Right kidney (tissue), 1 donor: ENCODE measurements at regions not wholly inside any gene's neighbourhood (a gene's known extent, or its start where the extent isn't known, plus 50 kb on each side); places are given as distances from the start of the nearest gene placed in this dataset.
"Not testable (repeated sequence)": the region's sequence is repeated elsewhere in the genome, so short reads cannot be mapped to it uniquely, and the experiment has no call there.

Source experiments
- DNase-seq: peaks from one replicate; pipeline ENCODE4 v3.0.0-alpha.2; 2016

DNA sequence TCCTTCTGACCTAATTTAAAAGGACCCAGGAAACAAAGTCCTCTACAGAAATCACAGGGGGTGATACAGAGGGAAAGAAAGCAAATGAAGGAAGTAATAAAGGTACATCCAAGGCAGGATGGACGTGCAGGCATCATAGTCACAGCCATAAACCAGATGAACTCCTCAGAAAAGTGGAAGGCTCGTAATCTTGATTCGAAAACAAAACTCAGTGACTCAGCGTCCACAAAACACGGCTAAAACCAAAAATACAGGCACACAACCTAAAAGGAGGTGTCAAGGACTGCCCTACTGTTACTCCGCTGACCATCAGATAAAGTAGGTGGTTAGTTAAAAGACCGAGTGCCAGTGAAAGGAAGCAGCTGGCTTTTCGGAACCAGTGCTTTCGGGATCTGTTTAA is 81.5 kb downstream of the TRIM69 start:
- DNase-seq: not testable (repeated sequence)

DNA sequence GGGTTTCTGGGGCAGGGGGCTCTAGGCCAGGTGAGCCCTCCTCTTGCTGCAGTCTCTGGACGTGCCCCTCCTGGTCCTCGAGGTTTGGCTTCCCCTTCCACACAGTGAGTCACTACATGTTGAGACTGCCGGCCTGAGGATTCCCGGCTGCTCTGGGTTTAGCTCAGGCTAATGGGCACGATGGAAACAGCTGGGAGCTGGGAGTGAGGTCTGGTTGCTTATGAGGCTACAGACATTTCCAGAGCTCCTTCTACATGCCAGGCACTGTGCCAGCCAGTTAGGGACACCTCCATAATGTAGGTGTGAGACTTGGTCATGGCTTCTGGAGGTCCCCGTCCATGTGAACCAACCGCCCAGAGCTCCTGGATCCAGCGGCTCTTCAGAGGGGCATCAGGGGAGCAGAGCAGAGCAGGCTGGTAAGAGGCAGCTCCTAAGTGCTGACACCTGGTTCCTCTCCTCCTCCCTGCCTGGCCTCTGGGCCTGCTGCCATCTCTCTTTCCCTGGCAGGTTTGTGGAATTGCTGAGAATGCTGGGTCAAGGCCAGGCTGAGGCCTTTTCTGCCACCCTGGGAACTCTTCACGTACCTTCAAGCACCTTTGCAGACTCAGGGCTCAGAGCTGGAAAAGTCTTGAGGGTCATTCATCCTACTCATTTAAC is 83.1 kb downstream of the TRIM69 start:
- DNase-seq: not testable (repeated sequence)

DNA sequence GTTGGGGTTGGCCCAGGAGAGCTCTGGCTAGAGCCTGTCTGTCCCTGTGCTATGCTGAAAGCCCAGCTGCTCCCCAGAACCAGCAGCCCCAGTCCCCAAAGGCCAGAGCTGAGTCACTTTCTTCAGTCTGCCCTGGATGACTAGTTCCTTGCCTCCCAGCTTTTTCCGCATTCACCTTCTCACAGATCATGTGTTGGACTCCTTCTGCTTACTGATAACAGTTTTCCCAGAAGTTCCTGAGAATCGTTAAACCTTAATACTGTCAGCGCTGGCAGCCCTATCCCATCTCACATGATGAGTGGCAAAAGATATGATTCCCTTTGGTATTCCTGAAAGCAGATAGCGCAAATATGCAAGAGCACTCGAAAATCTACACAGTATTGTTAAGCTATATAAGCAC is 84.2 kb downstream of the TRIM69 start:
- not testable (repeated sequence) for DNase-seq

DNA sequence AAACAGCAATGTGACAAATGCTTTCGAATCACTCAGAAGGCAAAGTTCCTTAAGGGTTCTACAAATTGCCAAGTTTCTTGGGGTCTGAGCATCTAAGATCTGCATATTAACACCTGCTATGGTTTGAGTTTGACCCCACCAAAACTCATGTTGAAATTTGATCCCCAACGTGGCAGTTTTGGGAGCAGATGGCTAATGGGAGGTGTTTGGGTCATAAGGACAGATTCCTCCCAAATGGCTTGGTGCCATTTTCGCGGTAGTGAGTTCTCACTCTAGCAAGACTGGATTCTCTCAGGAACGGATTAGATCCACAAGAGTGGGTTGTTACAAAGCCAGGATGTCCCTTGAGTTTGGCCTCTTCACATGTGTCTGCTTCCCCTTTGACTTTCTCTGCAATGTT is 84.6 kb downstream of the TRIM69 start:
- not testable (repeated sequence) for DNase-seq

DNA sequence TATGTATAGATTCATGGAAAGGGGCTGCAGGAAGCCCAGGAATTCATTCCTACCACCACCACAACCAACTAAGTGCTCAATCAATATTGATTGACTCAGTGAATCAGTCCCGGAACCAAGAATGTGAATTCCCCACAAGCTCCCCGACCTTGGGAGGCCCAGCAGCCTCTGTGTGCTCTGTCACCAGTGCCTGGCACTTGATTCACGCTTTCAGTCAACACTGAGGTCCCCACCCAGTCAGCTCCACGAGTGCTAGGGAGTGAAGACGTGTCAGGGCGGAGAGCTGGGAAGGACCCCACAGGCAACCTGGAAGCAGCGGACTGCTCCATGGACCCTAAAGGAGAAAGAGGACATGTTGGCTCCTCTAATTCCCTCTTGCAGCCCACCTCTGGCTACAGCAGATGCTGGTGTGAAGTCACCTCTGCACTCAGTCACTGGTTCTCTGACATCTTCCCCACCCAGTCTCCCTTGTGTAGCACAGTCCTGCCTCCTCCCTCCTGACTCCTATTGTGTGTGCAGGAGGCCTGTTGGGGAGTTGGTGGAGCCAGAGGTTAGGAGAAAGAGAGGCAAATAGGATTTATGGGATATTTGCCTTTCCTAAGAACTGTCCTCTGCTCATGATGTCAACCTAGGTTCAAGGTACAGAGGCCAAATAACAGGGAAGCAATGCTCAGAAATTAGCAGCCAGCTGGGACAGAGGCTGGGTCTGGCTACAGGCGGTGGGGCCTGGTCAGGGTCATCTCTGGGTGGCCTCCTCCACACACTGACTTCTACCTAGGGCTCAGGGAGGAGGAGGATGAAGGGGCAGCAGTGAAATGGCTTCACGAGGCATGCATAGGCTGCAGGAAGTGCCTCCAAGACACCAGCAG is 88.2 kb downstream of the TRIM69 start:
- DNase-seq: not testable (repeated sequence)

DNA sequence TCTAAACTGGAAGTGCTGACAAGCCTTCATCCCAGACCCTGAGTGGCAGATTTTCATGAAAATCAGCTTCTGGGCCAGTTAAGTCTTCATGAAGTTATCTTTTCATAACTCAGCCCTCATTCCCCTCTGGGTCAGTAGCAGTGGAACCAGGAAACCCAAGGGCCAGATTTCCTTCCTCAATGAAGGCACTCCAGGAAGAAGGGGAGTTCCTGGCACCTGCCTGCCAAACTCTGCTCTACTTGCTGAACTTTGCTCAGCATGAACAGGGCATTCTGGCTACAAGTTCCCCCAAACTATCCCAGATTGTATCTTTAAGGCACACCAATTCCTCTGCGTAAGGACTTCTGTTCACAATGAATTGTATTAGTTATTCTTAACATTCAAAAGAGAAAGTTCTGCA is 90.3 kb downstream of the TRIM69 start:
- not testable (repeated sequence) for DNase-seq

DNA sequence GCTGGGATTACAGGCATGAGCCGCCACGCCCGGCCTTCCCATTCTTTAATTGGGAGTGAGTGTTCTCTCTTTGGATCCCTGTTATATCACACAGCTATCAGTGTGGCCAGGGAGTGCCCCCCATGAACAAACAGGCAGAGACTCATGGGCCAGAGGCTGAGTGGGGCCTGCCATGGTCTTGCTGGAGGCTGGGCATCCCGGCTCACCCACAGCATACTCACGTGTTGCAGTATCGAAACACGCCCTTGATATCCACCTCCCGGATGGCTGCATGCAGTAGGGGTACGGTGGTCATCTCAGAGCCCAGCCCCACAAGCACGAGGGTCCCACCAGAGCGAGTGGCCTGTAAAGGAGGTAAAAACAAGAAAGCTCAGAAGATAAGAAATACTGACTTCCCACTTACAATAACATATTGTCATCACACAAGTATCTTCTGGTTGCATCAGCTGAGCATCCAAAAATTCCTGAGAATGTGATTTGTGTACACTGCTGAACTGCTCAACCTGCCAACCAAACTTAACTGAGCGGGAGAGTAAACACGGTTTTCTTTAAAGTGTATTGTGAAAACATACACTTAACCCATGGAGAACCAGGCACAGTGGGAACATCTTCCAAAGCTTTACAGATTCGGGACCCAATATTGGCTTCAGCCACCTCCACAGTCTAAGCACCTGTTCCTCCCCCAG is 92.0 kb downstream of the TRIM69 start:
- not testable (repeated sequence) for DNase-seq

DNA sequence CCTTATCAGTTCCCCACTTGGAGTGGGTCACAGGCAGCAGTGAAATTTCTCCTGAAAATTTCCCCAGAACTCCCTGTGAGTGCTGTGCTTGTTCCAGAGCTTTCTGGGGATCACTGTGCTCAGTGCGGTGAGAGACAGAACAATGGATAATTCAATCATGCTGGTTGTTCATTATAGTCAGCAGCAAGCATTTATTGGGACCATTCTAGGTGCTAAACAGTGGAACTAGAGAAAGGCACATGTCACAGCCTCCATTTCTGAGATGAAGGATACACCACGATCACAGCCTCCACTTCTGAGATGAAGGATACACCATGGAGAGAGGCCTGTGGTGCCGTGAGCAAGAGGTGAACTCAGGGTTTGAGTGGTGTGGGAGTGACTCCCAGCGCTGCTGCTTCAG is 92.8 kb downstream of the TRIM69 start:
- DNase-seq: not testable (repeated sequence)

DNA sequence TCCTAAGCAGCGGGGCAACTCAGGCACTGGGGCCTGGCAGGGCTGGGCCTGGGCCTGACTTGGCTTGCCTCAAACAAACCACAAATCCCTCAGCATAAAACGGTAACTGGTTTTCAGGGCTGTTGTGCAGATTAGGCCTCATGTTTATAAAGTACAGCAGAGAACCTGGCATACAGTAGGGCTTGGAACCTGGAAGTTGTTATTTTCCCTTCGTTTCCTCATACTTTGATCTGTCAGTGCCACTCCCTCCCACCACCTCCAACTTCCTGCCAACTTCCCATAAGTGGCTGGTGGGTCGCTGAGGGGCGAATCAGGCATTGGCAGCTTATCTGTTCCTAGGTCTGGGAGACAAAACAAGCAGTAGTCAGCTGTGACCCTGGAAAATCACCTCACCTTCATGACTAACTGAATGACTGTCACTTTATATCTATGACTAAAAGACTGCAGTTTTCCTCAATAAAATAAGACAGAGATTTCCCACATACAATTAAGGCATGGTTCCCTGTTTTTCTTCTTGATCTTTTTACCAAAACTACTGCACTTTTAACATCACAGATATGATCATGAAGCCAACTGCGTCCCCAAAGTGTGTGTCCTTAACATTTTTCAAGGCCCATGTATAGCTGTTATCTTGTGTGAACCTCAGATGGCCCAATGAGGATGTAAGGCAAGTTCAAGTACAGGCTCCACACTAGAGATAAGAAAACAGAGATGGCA is 94.5 kb downstream of the TRIM69 start:
- DNase-seq: not testable (repeated sequence)

DNA sequence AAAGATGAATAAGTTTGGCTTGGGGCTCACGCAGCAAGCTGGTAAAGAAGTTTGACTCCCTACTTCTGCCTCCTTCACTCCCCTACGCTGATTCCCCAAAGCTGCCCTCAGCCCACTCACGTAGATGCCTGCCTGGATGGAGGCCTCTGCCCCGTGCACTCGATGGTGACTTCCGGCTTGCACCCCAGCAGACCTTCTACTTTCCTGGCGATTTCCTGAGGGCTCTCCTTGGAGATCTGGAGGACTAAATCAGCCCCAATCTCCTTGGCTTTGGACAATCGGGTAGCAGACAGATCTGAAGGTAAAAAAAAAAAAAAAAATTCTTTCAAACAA is 95.0 kb downstream of the TRIM69 start:
- DNase-seq: not testable (repeated sequence)

DNA sequence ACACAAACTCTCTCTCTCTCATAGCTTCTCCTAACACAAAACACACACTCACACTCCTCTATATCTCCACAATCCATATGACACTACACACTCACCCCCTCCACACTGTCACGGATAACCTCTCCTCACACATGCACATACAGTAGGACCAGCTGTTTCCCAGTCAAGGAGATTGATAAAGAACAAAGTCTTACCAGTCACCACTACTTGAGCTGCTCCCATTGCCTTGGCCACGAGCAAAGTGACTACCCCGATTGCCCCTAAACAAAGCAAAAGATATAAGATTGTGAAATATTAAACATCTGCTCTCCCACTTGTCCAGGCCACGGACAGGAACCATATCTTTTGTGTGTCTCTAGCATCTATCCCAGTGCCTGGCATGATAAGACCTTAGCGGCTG is 95.8 kb downstream of the TRIM69 start:
- DNase-seq: not testable (repeated sequence)

DNA sequence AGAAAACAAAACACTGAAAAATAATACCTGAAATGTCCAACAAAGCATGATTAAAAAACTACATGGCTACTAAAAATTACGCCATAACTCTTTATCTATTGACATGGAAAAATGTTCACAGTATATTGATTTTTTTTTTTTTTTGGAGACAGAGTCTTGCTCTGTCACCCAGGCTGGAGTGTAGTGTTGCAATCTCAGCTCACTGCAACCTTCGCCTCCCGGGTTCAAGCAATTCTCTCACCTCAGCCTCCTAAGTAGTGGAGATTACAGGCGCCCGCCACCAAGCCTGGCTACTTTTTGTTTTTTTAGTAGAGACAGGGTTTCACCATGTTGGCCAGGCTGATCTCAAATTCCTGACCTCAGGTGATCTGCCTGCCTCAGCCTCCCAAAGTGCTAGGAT is 96.8 kb downstream of the TRIM69 start:
- DNase-seq: not testable (repeated sequence)

DNA sequence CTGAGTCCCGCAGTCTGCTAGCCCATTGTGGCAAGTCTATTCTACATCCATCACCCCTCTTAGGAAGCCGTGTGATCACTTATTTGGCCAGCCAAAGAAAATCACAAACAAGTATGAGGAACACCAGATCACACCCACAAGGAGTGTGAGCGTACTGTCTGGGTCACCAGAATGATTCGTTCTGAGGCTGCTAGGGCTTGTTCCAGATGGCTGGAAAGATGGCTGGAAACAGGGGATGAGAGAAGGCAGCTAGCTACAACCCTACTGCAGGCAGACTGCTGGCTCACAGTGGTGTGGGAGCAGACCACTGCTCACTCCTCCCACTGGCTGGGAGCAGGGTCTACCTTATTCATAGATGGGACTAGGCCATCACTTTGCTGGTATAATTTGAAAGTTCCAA is 97.4 kb downstream of the TRIM69 start:
- DNase-seq: not testable (repeated sequence)

DNA sequence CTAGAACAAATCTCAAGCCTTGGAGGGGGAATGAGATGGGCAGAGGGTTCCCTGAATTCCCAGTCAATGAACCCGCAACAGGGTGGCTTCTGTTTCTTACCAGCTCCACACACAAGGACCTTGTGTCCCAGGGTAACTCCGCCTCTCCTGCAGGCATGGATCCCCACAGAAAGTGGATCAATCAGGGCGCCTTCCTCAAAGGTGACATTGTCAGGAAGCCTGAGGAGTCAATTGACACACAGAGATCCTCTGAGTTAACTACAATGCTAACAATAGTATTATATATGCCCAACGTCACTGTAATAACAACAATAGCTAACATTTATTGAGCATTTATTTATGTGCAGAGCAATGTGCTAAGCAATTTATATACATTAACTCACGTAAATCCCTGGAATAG is 98.8 kb downstream of the TRIM69 start:
- not testable (repeated sequence) for DNase-seq

DNA sequence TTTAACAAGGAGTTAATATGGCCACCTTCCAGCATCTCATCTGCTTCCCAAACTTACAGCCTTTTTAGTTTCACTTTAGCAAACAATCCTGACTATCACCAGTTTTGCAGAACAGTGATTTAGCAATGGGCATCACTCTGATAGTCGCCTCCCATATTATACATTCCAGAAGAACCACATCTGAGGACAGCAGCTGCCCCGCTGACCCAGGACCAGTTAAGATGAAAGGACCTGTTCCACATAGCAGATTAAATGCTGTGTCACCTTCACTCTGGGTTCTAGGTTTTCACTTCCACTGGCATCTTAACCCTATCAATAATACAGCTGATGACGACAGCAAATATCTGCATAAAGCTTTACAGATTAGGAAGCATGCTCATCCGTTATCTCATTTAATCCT is 99.8 kb downstream of the TRIM69 start:
- DNase-seq: no peak

DNA sequence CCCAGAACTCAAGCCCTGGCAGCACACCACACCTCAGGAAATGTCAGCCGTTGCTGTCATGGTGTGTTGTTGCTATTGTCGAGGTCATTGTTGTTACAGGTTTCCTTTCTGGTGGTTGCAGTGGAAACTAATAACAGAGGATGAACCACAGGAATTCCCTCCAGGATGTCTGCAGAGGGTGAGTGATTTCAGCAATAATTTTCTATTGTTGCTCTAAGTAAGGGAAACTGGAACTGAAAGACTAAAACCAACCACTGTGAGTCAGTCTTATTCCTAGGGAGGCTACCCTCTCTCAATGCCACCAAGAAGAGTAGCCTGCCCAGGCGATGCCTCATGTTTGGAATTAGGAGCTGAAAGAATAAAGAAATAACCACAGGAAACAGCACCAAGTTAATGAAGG is 102.6 kb downstream of the TRIM69 start:
- DNase-seq: not testable (repeated sequence)

DNA sequence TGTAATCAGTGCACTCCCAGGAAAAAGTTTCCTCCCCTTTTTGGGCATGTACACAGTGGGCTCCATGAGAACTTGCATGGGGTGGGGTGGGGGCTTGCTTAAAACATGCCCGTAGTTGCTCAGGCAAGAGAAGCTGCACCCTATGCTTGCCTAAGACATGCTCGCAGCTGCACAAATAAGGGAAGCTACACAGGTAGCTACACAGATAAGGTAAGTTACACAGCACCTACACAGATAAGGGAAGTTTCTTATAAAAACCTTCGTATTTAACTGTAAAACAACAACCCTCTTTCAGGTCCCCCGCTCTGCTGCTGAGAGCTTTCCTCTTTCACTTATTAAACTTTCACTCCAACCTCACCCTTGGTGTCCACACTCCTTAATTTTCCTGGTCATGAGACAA is 105.4 kb downstream of the TRIM69 start:
- not testable (repeated sequence) for DNase-seq

DNA sequence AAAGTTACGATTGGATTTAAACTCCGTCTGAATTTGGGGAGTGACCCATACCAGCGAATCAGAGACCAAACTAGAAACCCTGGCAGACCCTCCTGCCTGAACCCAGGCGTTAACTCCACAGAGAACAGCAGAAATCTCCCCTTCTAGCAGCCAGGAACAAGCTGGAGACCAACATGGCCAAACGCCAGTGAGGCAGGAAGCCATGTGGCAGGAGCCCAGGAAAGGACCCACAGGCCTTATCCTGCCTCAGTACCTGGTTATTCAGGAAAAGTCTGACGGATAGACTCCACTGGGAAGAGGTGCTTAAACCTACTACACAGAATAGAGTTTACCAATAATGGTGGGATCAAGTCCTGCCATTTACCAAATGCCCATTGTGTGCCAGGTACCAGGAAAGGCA is 106.6 kb downstream of the TRIM69 start:
- not testable (repeated sequence) for DNase-seq

DNA sequence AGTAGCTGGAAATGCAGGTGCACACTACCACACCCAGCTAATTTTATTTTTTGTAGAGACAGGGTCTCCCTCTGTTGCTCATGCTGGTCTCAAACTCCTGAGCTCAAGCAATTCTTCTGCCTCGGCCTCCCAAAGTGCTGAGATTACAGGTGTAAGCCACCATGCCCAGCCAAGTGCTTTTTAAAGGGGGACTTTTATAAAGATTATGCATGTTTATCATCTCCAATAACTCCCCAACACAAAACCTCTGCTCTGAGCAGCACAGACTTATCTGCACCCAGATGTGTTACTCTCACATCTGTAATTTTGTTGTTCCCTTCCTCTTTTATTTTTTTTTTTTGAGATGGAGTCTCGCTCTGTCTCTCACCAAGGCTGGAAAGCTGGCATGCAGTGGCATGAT is 108.6 kb downstream of the TRIM69 start:
- DNase-seq: not testable (repeated sequence)

DNA sequence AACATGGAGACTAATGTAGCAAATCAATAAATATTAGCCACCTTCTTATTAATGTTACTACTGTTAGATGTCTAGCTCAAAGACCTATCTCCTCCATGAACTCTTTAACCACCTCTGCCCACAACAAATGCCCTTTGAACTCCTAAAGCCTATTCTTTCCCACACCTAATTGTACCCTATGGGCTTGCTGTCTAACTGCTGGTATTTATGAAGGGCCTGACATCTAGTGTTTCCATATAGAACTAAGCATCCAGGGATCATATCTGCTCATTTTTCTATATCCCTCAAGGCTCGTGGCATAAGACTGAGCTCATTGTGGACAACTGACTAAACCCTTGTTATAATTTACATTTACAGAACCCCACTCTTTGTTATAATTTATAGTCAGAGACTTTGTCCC is 109.8 kb downstream of the TRIM69 start:
- not testable (repeated sequence) for DNase-seq

DNA sequence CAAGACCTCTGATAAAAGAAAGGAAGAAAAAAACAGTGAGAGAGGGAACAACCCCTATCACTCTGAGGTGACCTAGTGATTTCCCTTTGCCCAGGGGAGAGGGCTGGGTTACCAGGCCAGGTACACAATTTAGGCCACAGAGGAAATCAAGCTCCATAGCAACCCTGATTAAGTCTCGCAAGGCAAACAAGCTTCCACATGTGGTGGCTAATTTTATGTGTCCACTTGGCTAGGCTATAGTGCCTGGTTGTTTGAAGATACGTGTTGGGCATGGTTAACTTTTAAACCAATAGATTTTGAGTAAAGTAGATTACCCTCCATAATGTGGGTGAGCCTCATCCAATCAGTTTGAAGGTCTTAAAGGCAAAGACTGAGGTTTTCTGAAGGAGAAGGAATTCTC is 108.9 kb upstream of the TERB2 start:
- not testable (repeated sequence) for DNase-seq

DNA sequence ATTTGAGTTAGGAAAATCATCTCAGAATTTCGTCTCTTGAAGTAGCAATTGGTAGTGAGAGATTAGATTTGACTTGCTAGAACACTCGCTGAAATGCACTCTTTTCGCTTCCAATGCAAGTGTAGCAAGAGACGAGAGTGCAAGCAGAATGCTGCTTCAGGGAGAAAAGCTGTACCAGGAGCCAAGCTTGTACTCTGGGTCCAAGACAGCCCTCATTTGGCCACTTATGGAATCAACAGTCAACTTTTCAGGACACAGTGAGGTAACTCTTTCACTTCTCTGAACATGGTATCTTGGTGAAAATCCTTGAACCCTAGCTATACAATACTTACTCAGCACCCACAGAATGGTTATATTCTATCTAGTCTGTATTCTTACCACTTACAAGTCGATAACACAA is 107.6 kb upstream of the TERB2 start:
- not testable (repeated sequence) for DNase-seq
